ENCODE measurements at regions not wholly inside any gene's neighbourhood (a gene's known extent, or its start where the extent isn't known, plus 50 kb on each side); places are given as distances from the start of the nearest gene placed in this dataset.

DNA sequence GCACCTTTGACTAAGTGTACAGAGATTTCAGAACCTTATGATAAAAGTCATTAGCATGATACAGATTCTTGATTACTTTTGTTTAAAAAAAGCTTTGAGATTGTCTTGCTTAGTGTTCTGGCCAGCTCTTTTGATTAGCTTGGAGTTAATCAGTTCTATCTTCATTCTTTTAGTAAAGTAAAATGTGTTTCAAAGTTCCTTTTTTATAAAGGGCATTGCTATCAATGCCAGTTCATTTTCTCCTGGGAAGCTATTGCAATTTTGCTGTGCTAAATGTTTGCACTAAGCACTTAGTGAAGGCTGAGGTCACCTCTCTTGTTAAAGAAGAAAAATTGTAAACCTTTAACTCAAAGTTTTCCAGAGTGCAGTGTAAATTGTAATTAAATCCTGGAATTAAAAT lies 946.7 kb upstream of the TMPRSS15 start:
- no peak overlapping the region for H3K4me3 ChIP-seq (ENCODE audit: low read depth, low read length)
- TF ChIP-seq, protein P1, sequence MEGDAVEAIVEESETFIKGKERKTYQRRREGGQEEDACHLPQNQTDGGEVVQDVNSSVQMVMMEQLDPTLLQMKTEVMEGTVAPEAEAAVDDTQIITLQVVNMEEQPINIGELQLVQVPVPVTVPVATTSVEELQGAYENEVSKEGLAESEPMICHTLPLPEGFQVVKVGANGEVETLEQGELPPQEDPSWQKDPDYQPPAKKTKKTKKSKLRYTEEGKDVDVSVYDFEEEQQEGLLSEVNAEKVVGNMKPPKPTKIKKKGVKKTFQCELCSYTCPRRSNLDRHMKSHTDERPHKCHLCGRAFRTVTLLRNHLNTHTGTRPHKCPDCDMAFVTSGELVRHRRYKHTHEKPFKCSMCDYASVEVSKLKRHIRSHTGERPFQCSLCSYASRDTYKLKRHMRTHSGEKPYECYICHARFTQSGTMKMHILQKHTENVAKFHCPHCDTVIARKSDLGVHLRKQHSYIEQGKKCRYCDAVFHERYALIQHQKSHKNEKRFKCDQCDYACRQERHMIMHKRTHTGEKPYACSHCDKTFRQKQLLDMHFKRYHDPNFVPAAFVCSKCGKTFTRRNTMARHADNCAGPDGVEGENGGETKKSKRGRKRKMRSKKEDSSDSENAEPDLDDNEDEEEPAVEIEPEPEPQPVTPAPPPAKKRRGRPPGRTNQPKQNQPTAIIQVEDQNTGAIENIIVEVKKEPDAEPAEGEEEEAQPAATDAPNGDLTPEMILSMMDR (conservative IDR thresholded peaks at IDR 0.05; ENCODE audit: low read depth, low read length) = no peak
- DNase-seq (ENCODE audit: low read depth) = no peak

DNA sequence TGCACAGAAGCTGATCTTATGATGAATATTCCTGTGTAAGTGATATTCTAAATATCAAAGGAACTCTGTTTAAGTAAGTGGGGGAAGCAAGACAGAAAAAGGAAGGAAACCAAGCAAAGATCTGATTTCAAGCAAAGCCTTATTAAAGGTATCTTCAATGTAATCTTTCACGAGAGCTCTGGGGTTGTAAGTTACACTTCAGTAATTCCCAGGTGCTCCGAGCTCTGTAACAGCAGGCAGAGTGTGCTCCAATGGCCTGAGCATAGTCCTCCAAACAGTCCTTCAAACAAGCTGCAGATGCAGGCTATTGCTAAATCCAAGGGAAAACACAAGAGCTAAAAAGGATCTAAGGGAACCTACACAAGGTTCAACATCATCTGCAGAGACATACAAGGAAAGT lies 949.7 kb upstream of the TMPRSS15 start:
- TF ChIP-seq, protein P1 (conservative IDR thresholded peaks at IDR 0.05; ENCODE audit: low read depth, low read length) = no peak
- no peak for DNase-seq (ENCODE audit: low read depth)
- no peak overlapping the region for H3K4me3 ChIP-seq (ENCODE audit: low read depth, low read length)

DNA sequence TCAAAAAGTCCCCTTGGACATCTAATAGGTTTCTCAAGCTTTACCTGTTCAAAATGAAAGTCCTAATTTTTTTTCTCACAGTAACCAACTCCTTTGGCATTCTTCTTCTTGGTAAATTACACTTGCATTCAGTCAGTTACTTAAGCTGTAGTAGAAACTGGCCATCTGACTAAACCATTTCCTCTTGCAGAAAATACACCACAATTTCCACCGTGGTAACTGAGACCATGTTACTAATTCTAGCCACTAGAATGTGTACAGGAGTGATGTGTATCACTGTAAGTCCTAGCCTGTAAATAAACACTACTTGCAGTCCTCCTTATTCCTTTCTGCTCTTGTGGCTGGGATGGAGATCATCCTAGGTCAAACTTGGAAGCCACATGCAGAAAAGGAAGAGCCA lies 965.4 kb upstream of the TMPRSS15 start:
- DNase-seq (ENCODE audit: low read depth) = peak; percentile 15
- H3K4me3 ChIP-seq (ENCODE audit: low read depth, low read length) = no peak overlapping the region
- TF ChIP-seq, protein P1 (conservative IDR thresholded peaks at IDR 0.05; ENCODE audit: low read depth, low read length) = no peak

DNA sequence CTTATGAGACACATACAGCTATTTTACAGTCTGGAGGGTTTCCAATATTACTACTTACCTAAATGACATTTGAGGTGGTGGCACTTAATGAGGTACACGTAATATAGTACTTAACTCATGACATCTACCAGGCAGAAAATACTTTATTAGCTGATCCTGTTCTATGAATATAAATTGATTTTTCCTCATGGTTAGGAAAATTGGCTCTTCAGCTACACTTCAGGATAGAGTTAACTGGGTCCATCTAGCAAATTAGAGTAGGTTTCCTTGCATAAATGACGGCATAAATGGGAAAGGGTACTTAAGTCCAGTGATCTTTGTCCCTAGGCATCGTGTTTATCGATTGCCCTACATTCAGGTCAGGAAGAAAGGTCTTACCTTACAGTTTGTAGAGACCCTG lies 988.8 kb upstream of the TMPRSS15 start:
- TF ChIP-seq, protein P1 (conservative IDR thresholded peaks at IDR 0.05; ENCODE audit: low read depth, low read length) = no peak
- no peak overlapping the region for H3K4me3 ChIP-seq (ENCODE audit: low read depth, low read length)
- no peak for DNase-seq (ENCODE audit: low read depth)

DNA sequence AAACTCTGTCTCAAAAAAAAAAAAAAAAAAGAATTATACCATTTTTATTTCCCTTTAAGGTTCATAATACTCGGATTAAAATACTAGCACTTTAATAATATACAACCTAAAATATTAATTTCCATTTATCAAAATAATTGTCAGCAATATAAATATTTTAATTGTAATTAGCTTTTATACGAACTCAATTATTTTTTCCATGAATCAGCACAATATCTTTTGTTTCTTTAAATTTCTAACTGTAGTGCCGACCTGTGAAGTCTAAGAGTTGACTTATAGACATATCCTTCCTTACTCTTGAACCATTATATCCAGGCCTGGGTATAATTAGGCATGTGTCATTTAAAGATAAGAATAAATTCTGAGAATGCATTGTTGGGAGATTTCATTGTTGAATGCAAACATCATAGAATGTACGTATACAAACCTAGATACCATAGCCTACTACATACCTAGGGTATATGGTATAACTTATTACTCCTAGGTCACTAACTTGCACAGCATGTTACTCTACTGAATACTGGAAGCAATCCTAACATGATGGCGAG lies 996.7 kb upstream of the TMPRSS15 start:
- TF ChIP-seq, protein P1 (conservative IDR thresholded peaks at IDR 0.05; ENCODE audit: low read depth, low read length) = no peak
- no peak overlapping the region for H3K4me3 ChIP-seq (ENCODE audit: low read depth, low read length)
- no peak for DNase-seq (ENCODE audit: low read depth)

DNA sequence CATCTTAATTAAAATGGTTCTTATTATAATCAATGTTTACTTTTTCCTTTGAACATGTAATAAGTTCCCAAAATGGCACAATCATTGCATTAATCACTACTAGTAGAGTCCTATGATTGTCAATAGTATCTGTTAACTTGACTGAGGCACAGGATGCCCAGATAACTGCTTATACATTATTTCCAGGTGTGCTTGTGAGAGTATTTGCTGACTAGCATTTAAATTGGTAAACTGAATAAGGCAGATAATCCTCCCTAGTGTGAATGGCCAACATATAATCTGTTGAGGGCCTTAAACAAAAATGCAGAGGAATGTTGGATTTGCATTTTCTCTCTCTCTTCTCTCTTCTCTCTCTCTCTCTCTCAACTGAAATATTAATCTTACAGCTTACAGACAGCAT lies 999.3 kb upstream of the TMPRSS15 start:
- DNase-seq (ENCODE audit: low read depth) = no peak
- no peak overlapping the region for H3K4me3 ChIP-seq (ENCODE audit: low read depth, low read length)
- TF ChIP-seq, protein P1 (conservative IDR thresholded peaks at IDR 0.05; ENCODE audit: low read depth, low read length) = no peak

DNA sequence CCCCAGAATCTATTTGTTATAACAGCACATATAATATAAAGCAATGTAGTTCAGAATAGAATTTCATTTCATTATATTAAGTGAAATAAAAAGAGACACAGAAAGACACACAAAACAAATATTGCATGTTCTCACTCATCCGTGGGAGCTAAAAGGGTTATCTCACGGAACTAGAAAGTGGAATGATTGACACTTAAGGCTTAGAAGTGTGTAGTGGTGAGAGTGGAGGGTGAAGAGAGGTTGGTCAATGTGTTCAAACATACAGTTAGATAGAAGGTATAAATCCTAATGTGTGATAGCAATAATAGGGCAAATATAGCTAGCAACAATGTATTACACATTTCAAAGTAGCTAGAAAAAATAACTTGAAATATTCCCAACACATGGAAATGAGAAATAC lies 1001.7 kb upstream of the TMPRSS15 start:
- TF ChIP-seq, protein P1 (conservative IDR thresholded peaks at IDR 0.05; ENCODE audit: low read depth, low read length) = no peak
- no peak for DNase-seq (ENCODE audit: low read depth)
- H3K4me3 ChIP-seq (ENCODE audit: low read depth, low read length) = no peak overlapping the region
